LNCaP clone FGC (cell line): ENCODE measurements at regions not wholly inside any gene's neighbourhood (a gene's known extent, or its start where the extent isn't known, plus 50 kb on each side); places are given as distances from the start of the nearest gene placed in this dataset.
"Not testable (repeated sequence)": the region's sequence is repeated elsewhere in the genome, so short reads cannot be mapped to it uniquely, and the experiment has no call there.

ENCODE experiments used
- DNase-seq: peaks from one replicate; pipeline ENCODE4 v3.0.0-alpha.2; 2011; ENCODE audit warnings: low read depth
- H3K4me3 ChIP-seq: 2 replicates; pipeline ENCODE4 v1.5.1; 2011; ENCODE audit warnings: mild to moderate bottlenecking, low read depth, low read length, control low read depth
- TF ChIP-seq, protein P1 (sequence below): IDR thresholded peaks from 2 replicates; pipeline ENCODE4 v1.5.1; 2012; ENCODE audit warnings: mild to moderate bottlenecking; ENCODE audit not compliant: control insufficient read depth, insufficient read depth; ENCODE audit errors: extremely low read depth

DNA sequence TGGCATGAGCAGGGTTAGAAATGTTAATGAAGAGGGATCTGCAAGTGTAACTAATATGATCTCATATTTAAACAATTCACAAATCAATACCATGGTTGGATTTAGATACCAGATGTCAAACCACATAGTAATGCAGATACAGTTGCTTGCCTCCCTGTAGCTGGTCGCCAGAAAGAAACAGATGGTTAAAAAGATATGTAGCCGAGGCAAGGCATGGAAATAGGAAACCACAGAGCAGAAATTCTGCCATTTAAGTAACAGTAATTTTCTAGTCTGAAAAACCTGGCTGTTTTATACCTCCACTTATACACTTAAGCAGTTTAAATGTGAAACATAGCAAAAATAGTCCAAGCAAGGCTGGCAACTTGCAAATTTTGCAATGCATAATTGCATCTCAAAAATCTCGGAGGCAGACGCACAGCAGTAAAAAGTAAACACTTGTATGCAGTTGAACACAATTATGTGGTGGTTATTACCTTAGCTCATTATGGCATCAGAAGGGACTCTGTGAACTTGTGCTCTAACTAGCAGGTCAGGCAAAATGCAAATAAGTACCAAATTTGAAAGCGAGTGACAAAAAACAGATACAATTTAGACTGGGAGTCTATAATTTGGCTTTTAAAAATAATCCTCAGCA is 126.8 kb downstream of the NAA11 start:
- TF ChIP-seq, protein P1, sequence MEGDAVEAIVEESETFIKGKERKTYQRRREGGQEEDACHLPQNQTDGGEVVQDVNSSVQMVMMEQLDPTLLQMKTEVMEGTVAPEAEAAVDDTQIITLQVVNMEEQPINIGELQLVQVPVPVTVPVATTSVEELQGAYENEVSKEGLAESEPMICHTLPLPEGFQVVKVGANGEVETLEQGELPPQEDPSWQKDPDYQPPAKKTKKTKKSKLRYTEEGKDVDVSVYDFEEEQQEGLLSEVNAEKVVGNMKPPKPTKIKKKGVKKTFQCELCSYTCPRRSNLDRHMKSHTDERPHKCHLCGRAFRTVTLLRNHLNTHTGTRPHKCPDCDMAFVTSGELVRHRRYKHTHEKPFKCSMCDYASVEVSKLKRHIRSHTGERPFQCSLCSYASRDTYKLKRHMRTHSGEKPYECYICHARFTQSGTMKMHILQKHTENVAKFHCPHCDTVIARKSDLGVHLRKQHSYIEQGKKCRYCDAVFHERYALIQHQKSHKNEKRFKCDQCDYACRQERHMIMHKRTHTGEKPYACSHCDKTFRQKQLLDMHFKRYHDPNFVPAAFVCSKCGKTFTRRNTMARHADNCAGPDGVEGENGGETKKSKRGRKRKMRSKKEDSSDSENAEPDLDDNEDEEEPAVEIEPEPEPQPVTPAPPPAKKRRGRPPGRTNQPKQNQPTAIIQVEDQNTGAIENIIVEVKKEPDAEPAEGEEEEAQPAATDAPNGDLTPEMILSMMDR, result no peak
- DNase-seq, result no peak
- H3K4me3 ChIP-seq, result no peak overlapping the region

DNA sequence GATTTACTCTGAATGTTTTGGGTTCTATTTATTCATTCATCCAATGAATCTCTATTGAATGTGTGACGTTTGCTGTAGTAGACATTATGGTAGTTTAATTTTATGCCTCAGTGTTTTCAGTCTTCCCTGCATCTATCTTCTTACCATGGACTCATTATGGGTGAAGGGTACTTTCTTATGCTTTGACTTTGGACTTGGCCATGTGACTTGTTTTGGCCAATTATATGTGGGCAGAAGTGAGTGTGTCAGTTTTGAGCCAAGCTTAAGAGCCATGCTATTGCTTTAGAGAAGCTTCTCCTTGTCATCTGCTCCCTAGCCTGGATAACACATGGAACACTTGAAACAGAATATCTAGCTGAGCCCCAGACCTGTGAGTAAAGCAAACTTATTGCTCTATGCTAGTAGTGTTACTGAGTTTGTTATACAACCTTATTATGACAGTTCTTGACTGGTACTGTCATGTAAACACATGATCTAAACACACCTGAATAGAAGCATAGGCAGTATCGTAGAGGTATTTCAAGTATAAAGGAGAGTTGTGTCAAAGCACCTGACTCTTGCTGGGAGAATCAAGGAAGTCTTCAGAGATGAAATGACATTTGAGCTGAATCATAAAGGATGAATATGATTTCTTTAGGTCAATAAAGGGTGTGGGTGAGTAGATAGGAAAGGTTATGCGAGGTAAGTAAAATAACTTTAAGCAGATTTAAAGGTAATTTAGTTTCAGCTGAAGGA is 128.4 kb downstream of the NAA11 start:
- TF ChIP-seq, protein P1, result no peak
- no peak for DNase-seq
- no peak overlapping the region for H3K4me3 ChIP-seq

DNA sequence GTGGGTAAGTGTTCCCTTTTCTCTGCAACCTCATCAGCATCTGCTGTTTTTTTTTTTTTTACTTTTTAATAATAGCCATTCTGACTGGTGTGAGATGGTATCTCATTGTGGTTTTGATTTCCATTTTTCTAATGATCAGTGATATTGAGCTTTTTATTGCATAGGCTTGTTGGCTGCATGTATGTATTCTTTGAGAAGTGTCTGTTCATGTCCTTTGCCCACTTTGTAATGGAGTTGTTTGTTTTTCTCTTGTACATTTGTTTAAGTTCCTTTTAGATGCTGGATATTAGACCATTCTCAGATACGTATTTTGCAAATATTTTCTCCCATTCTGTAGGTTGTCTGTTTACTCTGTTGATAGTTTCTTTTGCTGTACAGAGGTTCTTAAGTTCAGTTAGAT is 134.6 kb downstream of the NAA11 start:
- DNase-seq, H3K4me3 ChIP-seq: not testable (repeated sequence)

DNA sequence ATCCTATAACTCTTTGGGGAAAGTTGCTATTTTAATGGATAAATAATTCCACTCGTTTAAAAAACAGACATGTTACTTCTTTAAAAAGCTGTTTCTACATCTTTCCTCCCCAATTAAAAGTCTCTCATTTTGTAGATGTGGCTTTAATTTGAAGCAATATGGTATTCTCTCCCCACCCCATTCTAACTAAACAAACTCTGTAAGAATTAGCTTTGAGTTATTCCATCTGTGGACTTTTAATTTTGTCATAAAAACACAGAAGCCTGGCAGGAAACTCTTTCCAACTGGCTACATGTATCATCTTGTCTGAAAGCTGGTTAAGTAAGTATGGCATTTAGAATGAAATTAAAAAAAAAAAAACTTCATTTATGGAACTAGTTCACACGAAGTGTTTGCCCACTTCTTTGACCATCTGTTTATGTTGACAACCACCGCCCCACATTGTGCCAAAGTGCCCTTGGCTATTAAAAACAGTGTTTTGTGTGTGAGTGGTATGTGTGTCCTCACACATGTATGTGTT is 140.3 kb downstream of the NAA11 start:
- DNase-seq, result no peak
- no peak overlapping the region for H3K4me3 ChIP-seq
- TF ChIP-seq, protein P1, result no peak

DNA sequence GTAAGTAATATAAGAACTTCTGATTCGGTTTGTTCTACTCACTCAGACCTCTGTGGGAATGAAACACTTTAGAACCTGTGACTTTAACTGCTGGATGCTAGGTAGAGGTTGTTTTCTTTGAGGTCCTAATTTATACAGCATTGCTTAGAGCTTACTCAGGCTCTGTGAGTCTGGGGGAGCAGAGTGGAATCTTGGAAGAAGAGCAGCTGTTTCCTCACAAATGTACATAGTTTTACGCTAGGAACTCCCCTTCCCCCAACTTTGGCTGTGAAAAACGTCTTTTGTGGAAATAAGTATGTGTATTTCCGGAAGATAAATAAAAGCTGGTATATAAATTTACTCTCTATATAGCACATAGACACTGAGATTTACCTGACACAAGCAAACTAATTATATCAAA is 141.4 kb downstream of the NAA11 start:
- DNase-seq, result no peak
- TF ChIP-seq, protein P1, result no peak
- H3K4me3 ChIP-seq, result no peak overlapping the region

DNA sequence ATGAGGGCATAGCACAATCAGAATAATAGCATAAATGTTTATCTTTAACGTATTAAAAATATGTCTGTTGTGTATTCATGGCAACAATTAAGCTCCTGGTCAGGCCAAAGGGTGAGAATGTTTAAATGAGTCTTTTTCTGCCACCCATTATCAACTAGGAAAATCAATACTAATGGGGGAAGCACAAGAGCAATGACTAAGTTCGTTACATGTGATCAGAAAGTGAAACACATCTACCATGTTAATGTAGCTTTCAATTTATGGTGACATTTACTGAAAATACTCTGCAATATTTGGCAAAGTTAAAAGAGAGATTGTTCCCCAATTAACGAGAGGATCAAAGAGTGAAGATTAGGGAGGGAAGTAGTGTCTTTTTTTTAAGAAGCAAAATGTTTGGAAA is 143.7 kb downstream of the NAA11 start:
- H3K4me3 ChIP-seq, result no peak overlapping the region
- TF ChIP-seq, protein P1, result no peak
- DNase-seq, result no peak

DNA sequence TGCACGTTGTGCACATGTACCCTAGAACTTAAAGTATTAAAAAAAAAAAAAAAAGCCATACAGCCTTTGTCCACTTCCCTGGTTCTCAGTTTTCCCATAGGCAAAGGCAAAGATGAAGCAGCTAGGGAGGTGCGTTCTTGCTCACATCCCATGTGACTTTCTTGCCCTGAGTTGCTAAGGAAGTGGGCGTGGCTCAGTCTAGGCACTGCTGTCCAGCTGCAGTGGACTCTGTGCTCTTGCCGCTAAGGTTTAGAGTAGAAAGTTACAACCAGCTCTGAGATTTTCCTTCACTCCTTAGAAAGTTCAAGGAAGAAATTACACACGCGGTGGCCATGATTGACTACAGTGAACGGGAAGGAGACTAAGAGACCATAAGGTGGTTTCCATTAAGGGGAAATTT is 144.7 kb downstream of the NAA11 start:
- TF ChIP-seq, protein P1, result no peak
- no peak for DNase-seq
- no peak overlapping the region for H3K4me3 ChIP-seq
